DOHH2 (cell line): ENCODE measurements at regions not wholly inside any gene's neighbourhood (a gene's known extent, or its start where the extent isn't known, plus 50 kb on each side); places are given as distances from the start of the nearest gene placed in this dataset.

Experiments used
- CTCF ChIP-seq: fragments of 200-600 bp; sonication (generic); IDR thresholded peaks from one replicate; pipeline ENCODE4 v1.5.1; 2014; ENCODE audit warnings: antibody characterized with exemption, mild to moderate bottlenecking, low read depth, low read length; ENCODE audit not compliant: poor library complexity, severe bottlenecking
- EZH2phosphoT487 ChIP-seq: fragments of 200-600 bp; sonication (generic); IDR thresholded peaks from 2 replicates; pipeline ENCODE4 v1.6.1; 2017; ENCODE audit warnings: borderline replicate concordance, mild to moderate bottlenecking, antibody characterized with exemption, low read length, moderate library complexity, mixed read lengths

GRCh38 chr20:55855052-55855451, 150.3 kb downstream of the CBLN4 start:
- TF ChIP-seq CTCF: no peak
- no peak for TF ChIP-seq EZH2phosphoT487
